ENCODE measurements at regions not wholly inside any gene's neighbourhood (a gene's known extent, or its start where the extent isn't known, plus 50 kb on each side); places are given as distances from the start of the nearest gene placed in this dataset.

DNA sequence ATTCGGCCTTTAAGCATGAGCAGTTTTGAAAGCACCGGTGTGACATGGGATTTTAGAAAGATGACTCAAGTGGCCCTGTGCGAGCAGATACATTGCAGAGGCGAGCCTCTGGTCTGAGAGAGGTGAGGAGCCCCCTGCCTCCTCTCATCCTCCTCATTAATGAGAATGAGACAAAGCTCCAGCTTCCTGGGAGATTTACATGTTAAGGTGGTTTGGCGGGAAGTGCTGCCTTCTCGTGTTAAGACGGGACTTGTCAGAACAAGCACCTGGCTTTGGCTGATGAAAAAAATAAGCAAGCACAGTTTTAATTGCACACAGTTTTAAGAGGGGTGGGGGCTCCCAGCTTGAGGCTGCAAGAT lies 68.1 kb downstream of the ACTL7B start:
- H3K4me3 Mint-ChIP-seq, result no peak overlapping the region
- peaks cover 9% of the 10 kb centered on the region for H3K27me3 Mint-ChIP-seq
- H3K27ac ChIP-seq (ENCODE audit: low read length in 2 of 2), result no peak overlapping the region
- no peak overlapping the region for H3K4me3 ChIP-seq (ENCODE audit: control extremely low read depth in 1 of 5, extremely low read depth in 1 of 5, insufficient read depth in 1 of 5, low read depth in 2 of 5, low read length in 4 of 5)
- H2AFZ ChIP-seq (ENCODE audit: insufficient read depth, low read depth, low read length, poor library complexity, severe bottlenecking), result no peak overlapping the region
- DNase-seq (no peak), ATAC-seq (ENCODE audit: low read depth) (no peak)
- no peaks in the 10 kb centered on the region for H3K27me3 ChIP-seq (replicated peaks in 1 of 4; ENCODE audit: control extremely low read depth in 1 of 4, control insufficient read depth in 3 of 4, insufficient read depth in 4 of 4, low read length in 3 of 4)
- H3K4me2 ChIP-seq (replicated peaks; ENCODE audit: low read depth, low read length, poor library complexity, severe bottlenecking), result no peak overlapping the region
- no peaks in the 10 kb centered on the region for H3K79me2 ChIP-seq (ENCODE audit: control insufficient read depth, insufficient read depth, low read length)
- H3K4me1 ChIP-seq (ENCODE audit: control insufficient read depth in 2 of 2, insufficient read depth in 2 of 2, low read length in 2 of 2), result no peaks in the 10 kb centered on the region
- peaks cover 0 to 8% (median 0%) of the 10 kb centered on the region in 3 donors for H3K9me3 ChIP-seq (ENCODE audit: control extremely low read depth in 1 of 3, control insufficient read depth in 2 of 3, insufficient read depth in 1 of 3, low read length in 2 of 3)
- CTCF ChIA-PET, result no interaction called here
- H3K36me3 ChIP-seq (replicated peaks in 1 of 2; ENCODE audit: control extremely low read depth in 1 of 2, control insufficient read depth in 1 of 2, extremely low read depth in 1 of 2, insufficient read depth in 2 of 2, low read length in 1 of 2), result no peaks in the 10 kb centered on the region
- POLR2A ChIA-PET, result no interaction called here
- no peaks in the 10 kb centered on the region for H4K20me1 ChIP-seq (ENCODE audit: control insufficient read depth, insufficient read depth, low read length, poor library complexity, severe bottlenecking)
- 90% methylated on average over 4 of the region's 7 CpGs for WGBS (ENCODE audit: insufficient coverage)
- peaks cover 11% of the 10 kb centered on the region for H3K4me1 Mint-ChIP-seq
- intact Hi-C loops (cut with micrococcal nuclease), result no loop called here
- H3K9me3 Mint-ChIP-seq (ENCODE audit: insufficient read depth), result peaks cover 3% of the 10 kb centered on the region
- TF ChIP-seq EZH2 (IDR thresholded peaks at IDR 0.05; ENCODE audit: borderline replicate concordance, insufficient read depth, low read depth, low read length, poor library complexity, severe bottlenecking), result no peak
- TF ChIP-seq, protein P1, sequence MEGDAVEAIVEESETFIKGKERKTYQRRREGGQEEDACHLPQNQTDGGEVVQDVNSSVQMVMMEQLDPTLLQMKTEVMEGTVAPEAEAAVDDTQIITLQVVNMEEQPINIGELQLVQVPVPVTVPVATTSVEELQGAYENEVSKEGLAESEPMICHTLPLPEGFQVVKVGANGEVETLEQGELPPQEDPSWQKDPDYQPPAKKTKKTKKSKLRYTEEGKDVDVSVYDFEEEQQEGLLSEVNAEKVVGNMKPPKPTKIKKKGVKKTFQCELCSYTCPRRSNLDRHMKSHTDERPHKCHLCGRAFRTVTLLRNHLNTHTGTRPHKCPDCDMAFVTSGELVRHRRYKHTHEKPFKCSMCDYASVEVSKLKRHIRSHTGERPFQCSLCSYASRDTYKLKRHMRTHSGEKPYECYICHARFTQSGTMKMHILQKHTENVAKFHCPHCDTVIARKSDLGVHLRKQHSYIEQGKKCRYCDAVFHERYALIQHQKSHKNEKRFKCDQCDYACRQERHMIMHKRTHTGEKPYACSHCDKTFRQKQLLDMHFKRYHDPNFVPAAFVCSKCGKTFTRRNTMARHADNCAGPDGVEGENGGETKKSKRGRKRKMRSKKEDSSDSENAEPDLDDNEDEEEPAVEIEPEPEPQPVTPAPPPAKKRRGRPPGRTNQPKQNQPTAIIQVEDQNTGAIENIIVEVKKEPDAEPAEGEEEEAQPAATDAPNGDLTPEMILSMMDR (IDR thresholded peaks at IDR 0.05), result no peak
- H3K9ac ChIP-seq (ENCODE audit: low read length), result no peak overlapping the region
- no peak overlapping the region for H3K27ac Mint-ChIP-seq

DNA sequence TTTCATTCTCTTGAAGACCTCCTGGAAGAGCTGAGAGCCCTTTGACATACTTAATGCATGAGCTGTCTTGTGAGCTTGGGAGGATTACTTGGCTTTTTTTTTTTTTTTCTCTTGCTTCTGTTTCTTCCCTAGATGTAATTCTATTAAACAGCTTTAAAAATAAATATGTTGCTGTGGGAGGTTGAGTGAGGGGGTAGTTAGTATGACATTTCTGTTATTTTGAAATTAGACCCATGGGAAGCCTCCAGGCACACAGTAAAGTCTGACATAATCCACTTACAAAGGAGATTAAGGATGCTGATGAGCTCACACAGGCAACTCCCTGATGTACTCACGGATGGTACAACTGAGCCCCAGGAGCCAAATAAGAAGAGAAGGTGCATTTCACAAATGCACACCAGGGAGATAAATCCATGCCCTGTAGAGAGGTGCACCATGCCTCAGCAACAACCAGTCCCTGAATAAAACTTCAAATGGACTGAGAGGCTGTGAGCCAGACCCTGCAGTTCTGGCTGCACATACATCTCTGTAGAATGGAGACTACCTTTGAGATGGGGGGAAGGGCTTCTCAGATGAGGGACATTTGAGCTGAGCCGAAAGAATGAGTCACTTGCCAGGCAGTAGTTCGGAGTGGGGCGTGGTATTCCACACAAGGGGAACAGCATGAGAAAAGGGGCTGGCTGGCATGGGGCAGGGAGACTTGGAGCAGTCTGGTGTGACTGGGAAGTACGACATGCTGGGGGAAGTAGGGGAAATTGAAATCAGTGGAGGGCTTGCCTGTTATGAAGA lies 68.7 kb downstream of the ACTL7B start:
- Mint-ChIP-seq H3K4me3 (no peak overlapping the region), H3K27me3 (peaks cover 11% of the 10 kb centered on the region), H3K27ac (no peak overlapping the region), H3K9me3 (ENCODE audit: insufficient read depth) (peaks cover 3% of the 10 kb centered on the region), H3K4me1 (peaks cover 11% of the 10 kb centered on the region)
- H3K4me3 ChIP-seq (ENCODE audit: control extremely low read depth in 1 of 5, extremely low read depth in 1 of 5, insufficient read depth in 1 of 5, low read depth in 2 of 5, low read length in 4 of 5), result no peak overlapping the region
- no peak overlapping the region for H3K4me2 ChIP-seq (replicated peaks; ENCODE audit: low read depth, low read length, poor library complexity, severe bottlenecking)
- ATAC-seq (ENCODE audit: low read depth), result no peak
- H3K27ac ChIP-seq (ENCODE audit: low read length in 2 of 2), result no peak overlapping the region
- intact Hi-C loops (cut with micrococcal nuclease), result no loop called here
- peaks cover 0 to 4% (median 0%) of the 10 kb centered on the region in 3 donors for H3K9me3 ChIP-seq (ENCODE audit: control extremely low read depth in 1 of 3, control insufficient read depth in 2 of 3, insufficient read depth in 1 of 3, low read length in 2 of 3)
- no peak overlapping the region for H3K9ac ChIP-seq (ENCODE audit: low read length)
- DNase-seq, result no peak
- TF ChIP-seq, protein P1 (IDR thresholded peaks at IDR 0.05), result no peak
- no peak for TF ChIP-seq EZH2 (IDR thresholded peaks at IDR 0.05; ENCODE audit: borderline replicate concordance, insufficient read depth, low read depth, low read length, poor library complexity, severe bottlenecking)
- H2AFZ ChIP-seq (ENCODE audit: insufficient read depth, low read depth, low read length, poor library complexity, severe bottlenecking), result no peak overlapping the region
- H4K20me1 ChIP-seq (ENCODE audit: control insufficient read depth, insufficient read depth, low read length, poor library complexity, severe bottlenecking), result no peaks in the 10 kb centered on the region
- POLR2A ChIA-PET, result no interaction called here
- H3K27me3 ChIP-seq (replicated peaks in 1 of 4; ENCODE audit: control extremely low read depth in 1 of 4, control insufficient read depth in 3 of 4, insufficient read depth in 4 of 4, low read length in 3 of 4), result no peaks in the 10 kb centered on the region
- no peaks in the 10 kb centered on the region for H3K4me1 ChIP-seq (ENCODE audit: control insufficient read depth in 2 of 2, insufficient read depth in 2 of 2, low read length in 2 of 2)
- WGBS (ENCODE audit: insufficient coverage), result 96% methylated on average over 5 of the region's 5 CpGs
- no peaks in the 10 kb centered on the region for H3K79me2 ChIP-seq (ENCODE audit: control insufficient read depth, insufficient read depth, low read length)
- H3K36me3 ChIP-seq (replicated peaks in 1 of 2; ENCODE audit: control extremely low read depth in 1 of 2, control insufficient read depth in 1 of 2, extremely low read depth in 1 of 2, insufficient read depth in 2 of 2, low read length in 1 of 2), result no peaks in the 10 kb centered on the region
- CTCF ChIA-PET, result interaction anchor here (1.1 kb wide), 1 partner anchor 25 kb away, joined by 3 read pairs; no protein-coding TSS in a partner anchor

Data from B cell (primary cell).